ENCODE measurements at regions not wholly inside any gene's neighbourhood (a gene's known extent, or its start where the extent isn't known, plus 50 kb on each side); places are given as distances from the start of the nearest gene placed in this dataset.
"Not testable (repeated sequence)": the region's sequence is repeated elsewhere in the genome, so short reads cannot be mapped to it uniquely, and the experiment has no call there.

GRCh38 chr1:222229672-222230312 is 318.1 kb downstream of the HHIPL2 start:
- DNase-seq: no peak

GRCh38 chr1:222225316-222225691 is 322.6 kb downstream of the HHIPL2 start:
- no peak for DNase-seq

- no peak for DNase-seq
These were observed 323.1 kb downstream of the HHIPL2 start for GRCh38 chr1:222224636-222225315.

- no peak for DNase-seq
These were observed 323.7 kb downstream of the HHIPL2 start for GRCh38 chr1:222224156-222224555.

GRCh38 chr1:222223010-222223409 is 324.9 kb downstream of the HHIPL2 start:
- DNase-seq: no peak

- no peak for DNase-seq
These were observed 331.6 kb downstream of the HHIPL2 start for GRCh38 chr1:222216255-222216754.

- DNase-seq: no peak
These were observed 337.1 kb downstream of the HHIPL2 start for GRCh38 chr1:222210776-222211175.

- DNase-seq: no peak
These were observed 343.4 kb downstream of the HHIPL2 start for GRCh38 chr1:222204475-222204874.

GRCh38 chr1:222202831-222203230 is 345.1 kb downstream of the HHIPL2 start:
- DNase-seq: no peak

GRCh38 chr1:222196736-222197135 is 351.2 kb downstream of the HHIPL2 start:
- DNase-seq: no peak

GRCh38 chr1:222196288-222196687 is 351.6 kb downstream of the HHIPL2 start:
- DNase-seq: no peak

- no peak for DNase-seq
These were observed 352.0 kb downstream of the HHIPL2 start for GRCh38 chr1:222195857-222196256.

GRCh38 chr1:222189218-222189617 is 358.7 kb downstream of the HHIPL2 start:
- no peak for DNase-seq

- no peak for DNase-seq
These were observed 360.2 kb downstream of the HHIPL2 start for GRCh38 chr1:222187566-222188332.

- DNase-seq: peak; percentile 5
These were observed 365.3 kb downstream of the HHIPL2 start for GRCh38 chr1:222182641-222183040.

GRCh38 chr1:222181191-222181590 is 366.7 kb downstream of the HHIPL2 start:
- no peak for DNase-seq

GRCh38 chr1:222177496-222177895 is 370.4 kb downstream of the HHIPL2 start:
- DNase-seq: not testable (repeated sequence)

GRCh38 chr1:222171005-222171404 is 376.9 kb downstream of the HHIPL2 start:
- no peak for DNase-seq

GRCh38 chr1:222168621-222169020 is 379.3 kb downstream of the HHIPL2 start:
- no peak for DNase-seq

- DNase-seq: no peak
These were observed 380.0 kb downstream of the HHIPL2 start for GRCh38 chr1:222167896-222168295.

- peak; percentile 11 for DNase-seq
These were observed 380.8 kb downstream of the HHIPL2 start for GRCh38 chr1:222167111-222167510.

- DNase-seq: no peak
These were observed 382.3 kb downstream of the HHIPL2 start for GRCh38 chr1:222165629-222166028.

- no peak for DNase-seq
These were observed 384.0 kb downstream of the HHIPL2 start for GRCh38 chr1:222163895-222164294.

GRCh38 chr1:222161676-222162075 is 386.2 kb downstream of the HHIPL2 start:
- DNase-seq: no peak
